ENCODE measurements at regions not wholly inside any gene's neighbourhood (a gene's known extent, or its start where the extent isn't known, plus 50 kb on each side); places are given as distances from the start of the nearest gene placed in this dataset.

GRCh38 chrX:40359593-40359992 is 221.2 kb upstream of the ATP6AP2 start:
- H3K36me3 Mint-ChIP-seq, result no peaks in the 10 kb centered on the region
- ATAC-seq, result no peak
- Histone ChIP-seq H3K36me3 (ENCODE audit: control insufficient read depth, insufficient read depth, low read length) (no peaks in the 10 kb centered on the region), H3K4me3 (ENCODE audit: low read length) (no peak overlapping the region), H3K9me3 (ENCODE audit: control insufficient read depth, insufficient read depth, low read length) (no peaks in the 10 kb centered on the region), H3K4me1 (ENCODE audit: control insufficient read depth, insufficient read depth, low read length) (no peaks in the 10 kb centered on the region), H3K27ac (ENCODE audit: low read length) (no peak overlapping the region), H3K27me3 (ENCODE audit: control insufficient read depth, insufficient read depth, low read length) (no peaks in the 10 kb centered on the region)
- H3K9me3 Mint-ChIP-seq, result no peaks in the 10 kb centered on the region
- H3K27me3 Mint-ChIP-seq (ENCODE audit: low read depth in 2 of 2), result no peaks in the 10 kb centered on the region
- no peak for DNase-seq
- no peak overlapping the region for H3K4me3 Mint-ChIP-seq
- intact Hi-C loops (cut with micrococcal nuclease), result no loop called here
- H3K4me1 Mint-ChIP-seq, result no peaks in the 10 kb centered on the region
- 94% methylated on average over 17 of the region's 17 CpGs for WGBS (ENCODE audit: insufficient coverage)
- TF ChIP-seq CTCF (IDR thresholded peaks at IDR 0.05), result no peak
- H3K27ac Mint-ChIP-seq, result no peak overlapping the region

- H3K27ac Mint-ChIP-seq, result no peak overlapping the region
- intact Hi-C loops (cut with micrococcal nuclease), result no loop called here
- Histone ChIP-seq H3K9me3 (ENCODE audit: control insufficient read depth, insufficient read depth, low read length) (no peaks in the 10 kb centered on the region), H3K27ac (ENCODE audit: low read length) (no peak overlapping the region), H3K36me3 (ENCODE audit: control insufficient read depth, insufficient read depth, low read length) (no peaks in the 10 kb centered on the region), H3K4me3 (ENCODE audit: low read length) (no peak overlapping the region), H3K4me1 (ENCODE audit: control insufficient read depth, insufficient read depth, low read length) (no peaks in the 10 kb centered on the region), H3K27me3 (ENCODE audit: control insufficient read depth, insufficient read depth, low read length) (no peaks in the 10 kb centered on the region)
- no peaks in the 10 kb centered on the region for H3K9me3 Mint-ChIP-seq
- H3K4me1 Mint-ChIP-seq, result no peaks in the 10 kb centered on the region
- no peak for TF ChIP-seq CTCF (IDR thresholded peaks at IDR 0.05)
- H3K27me3 Mint-ChIP-seq (ENCODE audit: low read depth in 2 of 2), result no peaks in the 10 kb centered on the region
- H3K36me3 Mint-ChIP-seq, result no peaks in the 10 kb centered on the region
- H3K4me3 Mint-ChIP-seq, result no peak overlapping the region
- ATAC-seq (no peak), DNase-seq (no peak)
- WGBS (ENCODE audit: insufficient coverage), result 92% methylated on average over 12 of the region's 15 CpGs
Observed at GRCh38 chrX:40358994-40359393, 221.8 kb upstream of the ATP6AP2 start.

- intact Hi-C loops (cut with micrococcal nuclease), result no loop called here
- no peaks in the 10 kb centered on the region for H3K4me1 ChIP-seq (ENCODE audit: control insufficient read depth, insufficient read depth, low read length)
Observed at GRCh38 chrX:40349251-40349650, 231.5 kb upstream of the ATP6AP2 start.

More at GRCh38 chrX:40349251-40349650, 231.5 kb upstream of the ATP6AP2 start:
- WGBS (ENCODE audit: insufficient coverage), result 100% methylated on average over 1 of the region's 2 CpGs
- H3K4me3 Mint-ChIP-seq, result no peak overlapping the region
- TF ChIP-seq CTCF (IDR thresholded peaks at IDR 0.05), result no peak
- DNase-seq (no peak), ATAC-seq (no peak)
- Histone ChIP-seq H3K36me3 (ENCODE audit: control insufficient read depth, insufficient read depth, low read length) (no peaks in the 10 kb centered on the region), H3K27me3 (ENCODE audit: control insufficient read depth, insufficient read depth, low read length) (no peaks in the 10 kb centered on the region), H3K27ac (ENCODE audit: low read length) (no peak overlapping the region), H3K9me3 (ENCODE audit: control insufficient read depth, insufficient read depth, low read length) (peaks cover 4% of the 10 kb centered on the region), H3K4me3 (ENCODE audit: low read length) (no peak overlapping the region)
- no peak overlapping the region for H3K27ac Mint-ChIP-seq
- H3K4me1 Mint-ChIP-seq, result no peaks in the 10 kb centered on the region
- H3K36me3 Mint-ChIP-seq, result no peaks in the 10 kb centered on the region
- peaks cover 0 to 23% of the 10 kb centered on the region in 2 donors for H3K27me3 Mint-ChIP-seq (ENCODE audit: low read depth in 2 of 2)
- H3K9me3 Mint-ChIP-seq, result no peaks in the 10 kb centered on the region

Data from natural killer cell (primary cell).